ENCODE measurements at regions not wholly inside any gene's neighbourhood (a gene's known extent, or its start where the extent isn't known, plus 50 kb on each side); places are given as distances from the start of the nearest gene placed in this dataset.

- Mint-ChIP-seq H3K9me3 (peaks cover 4 to 35% of the 10 kb centered on the region in 2 donors), H3K27me3 (no peaks in the 10 kb centered on the region), H3K4me1 (no peaks in the 10 kb centered on the region), H3K4me3 (no peak overlapping the region), H3K27ac (no peak overlapping the region)
- DNase-seq, result no peak
- no peak for ATAC-seq
Observed at GRCh38 chr10:130432271-130432670, 296.1 kb downstream of the GLRX3 start.

GRCh38 chr10:130432850-130433249 is 296.7 kb downstream of the GLRX3 start:
- no peak overlapping the region for H3K4me3 Mint-ChIP-seq
- H3K4me1 Mint-ChIP-seq, result no peaks in the 10 kb centered on the region
- no peak overlapping the region for H3K27ac Mint-ChIP-seq
- DNase-seq, result no peak
- no peak for ATAC-seq
- H3K9me3 Mint-ChIP-seq, result peaks cover 4 to 41% of the 10 kb centered on the region in 2 donors
- no peaks in the 10 kb centered on the region for H3K27me3 Mint-ChIP-seq

- H3K27ac Mint-ChIP-seq, result no peak overlapping the region
Observed at GRCh38 chr10:130434446-130435385, 298.5 kb downstream of the GLRX3 start.

GRCh38 chr10:130435961-130436360 is 299.8 kb downstream of the GLRX3 start:
- peaks cover 4 to 39% of the 10 kb centered on the region in 2 donors for H3K9me3 Mint-ChIP-seq
- H3K4me1 Mint-ChIP-seq, result no peaks in the 10 kb centered on the region
- no peaks in the 10 kb centered on the region for H3K27me3 Mint-ChIP-seq
- DNase-seq (no peak), ATAC-seq (no peak)
- H3K4me3 Mint-ChIP-seq, result no peak overlapping the region
- H3K27ac Mint-ChIP-seq, result no peak overlapping the region

More at GRCh38 chr10:130434446-130435385, 298.5 kb downstream of the GLRX3 start:
- H3K9me3 Mint-ChIP-seq, result peaks cover 4 to 41% of the 10 kb centered on the region in 2 donors
- H3K4me3 Mint-ChIP-seq, result no peak overlapping the region
- ATAC-seq, result no peak
- H3K4me1 Mint-ChIP-seq, result no peaks in the 10 kb centered on the region
- DNase-seq, result no peak
- H3K27me3 Mint-ChIP-seq, result no peaks in the 10 kb centered on the region

GRCh38 chr10:130438861-130439260 is 302.7 kb downstream of the GLRX3 start:
- no peak overlapping the region for H3K27ac Mint-ChIP-seq
- no peaks in the 10 kb centered on the region for H3K4me1 Mint-ChIP-seq
- no peak for ATAC-seq
- H3K4me3 Mint-ChIP-seq, result no peak overlapping the region
- no peaks in the 10 kb centered on the region for H3K27me3 Mint-ChIP-seq
- H3K9me3 Mint-ChIP-seq, result peaks cover 0 to 23% of the 10 kb centered on the region in 2 donors
- DNase-seq, result no peak

GRCh38 chr10:130439766-130440165 is 303.6 kb downstream of the GLRX3 start:
- no peak overlapping the region for H3K27ac Mint-ChIP-seq
- no peak for ATAC-seq
- H3K4me3 Mint-ChIP-seq, result no peak overlapping the region
- DNase-seq, result no peak
- H3K4me1 Mint-ChIP-seq, result no peaks in the 10 kb centered on the region
- H3K9me3 Mint-ChIP-seq, result peaks cover 0 to 17% of the 10 kb centered on the region in 2 donors
- no peaks in the 10 kb centered on the region for H3K27me3 Mint-ChIP-seq

- ATAC-seq (no peak), DNase-seq (no peak)
- Mint-ChIP-seq H3K4me3 (no peak overlapping the region), H3K9me3 (peaks cover 0 to 15% of the 10 kb centered on the region in 2 donors), H3K27me3 (no peaks in the 10 kb centered on the region), H3K4me1 (no peaks in the 10 kb centered on the region), H3K27ac (no peak overlapping the region)
Observed at GRCh38 chr10:130440494-130440893, 304.3 kb downstream of the GLRX3 start.

- Mint-ChIP-seq H3K4me3 (no peak overlapping the region), H3K27ac (no peak overlapping the region), H3K9me3 (peaks cover 0 to 15% of the 10 kb centered on the region in 2 donors), H3K4me1 (no peaks in the 10 kb centered on the region), H3K27me3 (no peaks in the 10 kb centered on the region)
- DNase-seq (no peak), ATAC-seq (no peak)
Observed at GRCh38 chr10:130440971-130441370, 304.8 kb downstream of the GLRX3 start.

- ATAC-seq (no peak), DNase-seq (no peak)
- Mint-ChIP-seq H3K4me3 (no peak overlapping the region), H3K27me3 (no peaks in the 10 kb centered on the region), H3K27ac (no peak overlapping the region), H3K9me3 (no peaks in the 10 kb centered on the region), H3K4me1 (no peaks in the 10 kb centered on the region)
Observed at GRCh38 chr10:130443066-130443465, 306.9 kb downstream of the GLRX3 start.

- H3K4me1 Mint-ChIP-seq, result no peaks in the 10 kb centered on the region
- DNase-seq, result no peak
- no peak overlapping the region for H3K4me3 Mint-ChIP-seq
- peaks cover 17% of the 10 kb centered on the region for H3K27me3 Mint-ChIP-seq
- H3K27ac Mint-ChIP-seq, result no peak overlapping the region
- no peak for ATAC-seq
- no peaks in the 10 kb centered on the region for H3K9me3 Mint-ChIP-seq
Observed at GRCh38 chr10:130453036-130453720, 317.0 kb downstream of the GLRX3 start.

- no peak overlapping the region for H3K4me3 Mint-ChIP-seq
- ATAC-seq (no peak), DNase-seq (no peak)
- peak overlapping the region in 1 of 2 donors; percentile 93 for H3K27ac Mint-ChIP-seq
- peaks cover 0 to 7% of the 10 kb centered on the region in 2 donors for H3K9me3 Mint-ChIP-seq
- H3K4me1 Mint-ChIP-seq, result no peaks in the 10 kb centered on the region
- H3K27me3 Mint-ChIP-seq, result peaks cover 17% of the 10 kb centered on the region
Observed at GRCh38 chr10:130453721-130454542, 317.7 kb downstream of the GLRX3 start.

- Mint-ChIP-seq H3K9me3 (peaks cover 0 to 8% of the 10 kb centered on the region in 2 donors), H3K27me3 (peaks cover 17% of the 10 kb centered on the region), H3K4me1 (no peaks in the 10 kb centered on the region), H3K4me3 (no peak overlapping the region), H3K27ac (peak overlapping the region in 1 of 2 donors; percentile 93)
- no peak for DNase-seq
- ATAC-seq, result no peak
Observed at GRCh38 chr10:130454543-130455000, 318.4 kb downstream of the GLRX3 start.

GRCh38 chr10:130455111-130455695 is 319.0 kb downstream of the GLRX3 start:
- Mint-ChIP-seq H3K9me3 (peaks cover 0 to 8% of the 10 kb centered on the region in 2 donors), H3K4me3 (no peak overlapping the region), H3K27me3 (peaks cover 17% of the 10 kb centered on the region), H3K27ac (no peak overlapping the region), H3K4me1 (no peaks in the 10 kb centered on the region)
- no peak for DNase-seq
- ATAC-seq, result no peak

- H3K27me3 Mint-ChIP-seq, result peaks cover 17% of the 10 kb centered on the region
- ATAC-seq (no peak), DNase-seq (no peak)
- H3K4me3 Mint-ChIP-seq, result no peak overlapping the region
- no peak overlapping the region for H3K27ac Mint-ChIP-seq
- H3K9me3 Mint-ChIP-seq, result peaks cover 0 to 8% of the 10 kb centered on the region in 2 donors
- H3K4me1 Mint-ChIP-seq, result no peaks in the 10 kb centered on the region
Observed at GRCh38 chr10:130455791-130456190, 319.6 kb downstream of the GLRX3 start.

- DNase-seq, result no peak
- Mint-ChIP-seq H3K27ac (peak overlapping the region in 1 of 2 donors; percentile 34), H3K27me3 (peaks cover 17% of the 10 kb centered on the region), H3K4me3 (no peak overlapping the region), H3K4me1 (no peaks in the 10 kb centered on the region), H3K9me3 (peaks cover 0 to 8% of the 10 kb centered on the region in 2 donors)
- no peak for ATAC-seq
Observed at GRCh38 chr10:130456616-130457015, 320.4 kb downstream of the GLRX3 start.
